Activated naive CD4-positive, alpha-beta T cell treated with anti-CD3 and anti-CD28 coated beads, Interleukin-2, amount 10 ng/mL, durations not matched to agents 7 days and 5 days (primary cell): ENCODE measurements at regions not wholly inside any gene's neighbourhood (a gene's known extent, or its start where the extent isn't known, plus 50 kb on each side); places are given as distances from the start of the nearest gene placed in this dataset.
"Not testable (repeated sequence)": the region's sequence is repeated elsewhere in the genome, so short reads cannot be mapped to it uniquely, and the experiment has no call there.

Experiments used
- CTCF ChIA-PET: fragments of 350-600 bp; sonication (Branson Sonifier 250); formaldehyde crosslinking; loops from one replicate; lab custom pipeline; 2021; ENCODE audit warnings: antibody characterized with exemption; lab: Charles Lee
- DNase-seq: peaks from one replicate; pipeline ENCODE4 v3.0.0-alpha.2; 2020
- H3K27ac Mint-ChIP-seq: one replicate; pipeline ENCODE4 v1.8.0; 2021; ENCODE audit warnings: mild to moderate bottlenecking, moderate library complexity, mixed read lengths
- H3K27me3 Mint-ChIP-seq: one replicate; pipeline ENCODE4 v1.8.0; 2021; ENCODE audit warnings: mild to moderate bottlenecking, mixed read lengths
- H3K36me3 Mint-ChIP-seq: one replicate; pipeline ENCODE4 v1.8.0; 2021; ENCODE audit warnings: mixed read lengths
- H3K4me1 Mint-ChIP-seq: one replicate; pipeline ENCODE4 v1.8.0; 2021; ENCODE audit warnings: mixed read lengths
- H3K4me3 Mint-ChIP-seq: one replicate; pipeline ENCODE4 v1.8.0; 2021; ENCODE audit warnings: mild to moderate bottlenecking, moderate library complexity, mixed read lengths
- H3K9me3 Mint-ChIP-seq: one replicate; pipeline ENCODE4 v1.8.0; 2021; ENCODE audit warnings: mixed read lengths

GRCh38 chr22:22193923-22194322 is 50.7 kb upstream of the VPREB1 start:
- CTCF ChIA-PET, result interaction anchor here (0.6 kb wide), 1 partner anchor 9 kb away, joined by 3 read pairs; no protein-coding TSS in a partner anchor
- H3K36me3 Mint-ChIP-seq, result no peaks in the 10 kb centered on the region
- H3K4me1 Mint-ChIP-seq, result no peaks in the 10 kb centered on the region
- peaks cover 54% of the 10 kb centered on the region for H3K27me3 Mint-ChIP-seq
- no peaks in the 10 kb centered on the region for H3K9me3 Mint-ChIP-seq
- no peak overlapping the region for H3K4me3 Mint-ChIP-seq
- DNase-seq, result no peak
- H3K27ac Mint-ChIP-seq, result no peak overlapping the region

- H3K27ac Mint-ChIP-seq, DNase-seq, H3K9me3 Mint-ChIP-seq, H3K4me1 Mint-ChIP-seq, H3K4me3 Mint-ChIP-seq, H3K36me3 Mint-ChIP-seq: not testable (repeated sequence)
- CTCF ChIA-PET, result interaction anchor here (0.6 kb wide), 1 partner anchor 9 kb away, joined by 3 read pairs; no protein-coding TSS in a partner anchor
- peaks cover 52% of the 10 kb centered on the region for H3K27me3 Mint-ChIP-seq
Measured at GRCh38 chr22:22193462-22193861, 51.1 kb upstream of the VPREB1 start.

- CTCF ChIA-PET, H3K27ac Mint-ChIP-seq, DNase-seq, H3K9me3 Mint-ChIP-seq, H3K4me1 Mint-ChIP-seq, H3K4me3 Mint-ChIP-seq, H3K36me3 Mint-ChIP-seq: not testable (repeated sequence)
- peaks cover 53% of the 10 kb centered on the region for H3K27me3 Mint-ChIP-seq
Measured at GRCh38 chr22:22193006-22193405, 51.6 kb upstream of the VPREB1 start.

GRCh38 chr22:22189796-22190195 is 54.8 kb upstream of the VPREB1 start:
- H3K9me3 Mint-ChIP-seq, H3K36me3 Mint-ChIP-seq, DNase-seq, CTCF ChIA-PET, H3K4me3 Mint-ChIP-seq, H3K27ac Mint-ChIP-seq, H3K4me1 Mint-ChIP-seq: not testable (repeated sequence)
- peaks cover 54% of the 10 kb centered on the region for H3K27me3 Mint-ChIP-seq

GRCh38 chr22:22187863-22188262 is 56.7 kb upstream of the VPREB1 start:
- DNase-seq, H3K4me3 Mint-ChIP-seq, H3K36me3 Mint-ChIP-seq, H3K9me3 Mint-ChIP-seq, H3K4me1 Mint-ChIP-seq, CTCF ChIA-PET, H3K27ac Mint-ChIP-seq: not testable (repeated sequence)
- peaks cover 62% of the 10 kb centered on the region for H3K27me3 Mint-ChIP-seq

- CTCF ChIA-PET, result no interaction called here
- Mint-ChIP-seq H3K36me3 (no peaks in the 10 kb centered on the region), H3K9me3 (no peaks in the 10 kb centered on the region), H3K4me1 (no peaks in the 10 kb centered on the region), H3K27ac (no peak overlapping the region), H3K4me3 (no peak overlapping the region), H3K27me3 (peaks cover 61% of the 10 kb centered on the region)
- no peak for DNase-seq
Measured at GRCh38 chr22:22187299-22187698, 57.3 kb upstream of the VPREB1 start.

GRCh38 chr22:22185844-22186499 is 58.6 kb upstream of the VPREB1 start:
- H3K9me3 Mint-ChIP-seq, result no peaks in the 10 kb centered on the region
- no peaks in the 10 kb centered on the region for H3K4me1 Mint-ChIP-seq
- CTCF ChIA-PET, result interaction anchor here (0.9 to 2.1 kb wide), 2 partner anchors 12 to 125 kb away, joined by 4 to 8 read pairs; no protein-coding TSS in a partner anchor
- no peak for DNase-seq
- no peaks in the 10 kb centered on the region for H3K36me3 Mint-ChIP-seq
- no peak overlapping the region for H3K27ac Mint-ChIP-seq
- peaks cover 58% of the 10 kb centered on the region for H3K27me3 Mint-ChIP-seq
- H3K4me3 Mint-ChIP-seq, result no peak overlapping the region

- Mint-ChIP-seq H3K4me1 (no peaks in the 10 kb centered on the region), H3K36me3 (no peaks in the 10 kb centered on the region), H3K27ac (no peak overlapping the region), H3K4me3 (no peak overlapping the region), H3K27me3 (peaks cover 52% of the 10 kb centered on the region), H3K9me3 (no peaks in the 10 kb centered on the region)
- CTCF ChIA-PET, result interaction anchor here (2.1 to 3.1 kb wide), 2 partner anchors 11 to 125 kb away, joined by 8 to 16 read pairs; no protein-coding TSS in a partner anchor
- DNase-seq, result no peak
Measured at GRCh38 chr22:22185217-22185616, 59.4 kb upstream of the VPREB1 start.

- peaks cover 50% of the 10 kb centered on the region for H3K27me3 Mint-ChIP-seq
- no peaks in the 10 kb centered on the region for H3K9me3 Mint-ChIP-seq
- DNase-seq, result no peak
- CTCF ChIA-PET, result interaction anchor here (0.6 to 3.1 kb wide), 5 partner anchors 12 to 482 kb away, joined by 3 to 16 read pairs (median 3); no protein-coding TSS in a partner anchor
- no peaks in the 10 kb centered on the region for H3K36me3 Mint-ChIP-seq
- no peak overlapping the region for H3K4me3 Mint-ChIP-seq
- no peaks in the 10 kb centered on the region for H3K4me1 Mint-ChIP-seq
- H3K27ac Mint-ChIP-seq, result no peak overlapping the region
Measured at GRCh38 chr22:22184277-22184807, 60.2 kb upstream of the VPREB1 start.

GRCh38 chr22:22182990-22183264 is 61.7 kb upstream of the VPREB1 start:
- Mint-ChIP-seq H3K4me3 (no peak overlapping the region), H3K9me3 (no peaks in the 10 kb centered on the region), H3K27me3 (peaks cover 46% of the 10 kb centered on the region), H3K36me3 (no peaks in the 10 kb centered on the region), H3K27ac (no peak overlapping the region), H3K4me1 (peaks cover 5% of the 10 kb centered on the region)
- no peak for DNase-seq
- CTCF ChIA-PET, result interaction anchor here (0.9 to 3.1 kb wide), 3 partner anchors 14 to 122 kb away, joined by 3 to 16 read pairs (median 3); no protein-coding TSS in a partner anchor

GRCh38 chr22:22182218-22182989 is 62.2 kb upstream of the VPREB1 start:
- DNase-seq, result no peak
- Mint-ChIP-seq H3K9me3 (no peaks in the 10 kb centered on the region), H3K27me3 (peaks cover 42% of the 10 kb centered on the region), H3K4me1 (peaks cover 5% of the 10 kb centered on the region), H3K36me3 (no peaks in the 10 kb centered on the region), H3K27ac (no peak overlapping the region), H3K4me3 (no peak overlapping the region)
- CTCF ChIA-PET, result interaction anchor here (0.9 to 3.1 kb wide), 2 partner anchors 14 to 25 kb away, joined by 3 to 16 read pairs; no protein-coding TSS in a partner anchor

- CTCF ChIA-PET, result interaction anchor here (0.9 to 1.2 kb wide), 4 partner anchors 14 to 54 kb away, joined by 3 to 6 read pairs (median 3); no protein-coding TSS in a partner anchor
- Mint-ChIP-seq H3K36me3 (no peaks in the 10 kb centered on the region), H3K9me3 (no peaks in the 10 kb centered on the region), H3K27me3 (peaks cover 42% of the 10 kb centered on the region), H3K4me1 (peaks cover 5% of the 10 kb centered on the region), H3K4me3 (no peak overlapping the region), H3K27ac (no peak overlapping the region)
- no peak for DNase-seq
Measured at GRCh38 chr22:22181341-22181850, 63.2 kb upstream of the VPREB1 start.

- Mint-ChIP-seq H3K27ac (no peak overlapping the region), H3K27me3 (peaks cover 36% of the 10 kb centered on the region)
- CTCF ChIA-PET, result interaction anchor here (0.9 to 1.2 kb wide), 7 partner anchors 9 to 54 kb away, joined by 3 to 6 read pairs (median 3); no protein-coding TSS in a partner anchor
Measured at GRCh38 chr22:22180738-22181285, 63.8 kb upstream of the VPREB1 start.

GRCh38 chr22:22179858-22180257 is 64.7 kb upstream of the VPREB1 start:
- DNase-seq, result no peak
- peaks cover 29% of the 10 kb centered on the region for H3K27me3 Mint-ChIP-seq
- H3K4me1 Mint-ChIP-seq, result peaks cover 5% of the 10 kb centered on the region
- CTCF ChIA-PET, result interaction anchor here (1.1 to 1.2 kb wide), 2 partner anchors 17 to 21 kb away, joined by 3 read pairs; no protein-coding TSS in a partner anchor
- no peak overlapping the region for H3K4me3 Mint-ChIP-seq
- H3K36me3 Mint-ChIP-seq, result no peaks in the 10 kb centered on the region
- H3K9me3 Mint-ChIP-seq, result no peaks in the 10 kb centered on the region
- H3K27ac Mint-ChIP-seq, result no peak overlapping the region

More at GRCh38 chr22:22180738-22181285, 63.8 kb upstream of the VPREB1 start:
- no peaks in the 10 kb centered on the region for H3K9me3 Mint-ChIP-seq
- peaks cover 5% of the 10 kb centered on the region for H3K4me1 Mint-ChIP-seq
- no peaks in the 10 kb centered on the region for H3K36me3 Mint-ChIP-seq
- no peak overlapping the region for H3K4me3 Mint-ChIP-seq
- DNase-seq, result no peak
